Neural cell (in vitro differentiated cells): ENCODE measurements at regions not wholly inside any gene's neighbourhood (a gene's known extent, or its start where the extent isn't known, plus 50 kb on each side); places are given as distances from the start of the nearest gene placed in this dataset.

Experiments
- H2AFZ ChIP-seq: fragments of 200-600, 300-800 bp; sonication (generic), shearing (Covaris generic); 2 replicates; pipeline ENCODE4 v1.6.0; 2014; ENCODE audit warnings: low read depth, mild to moderate bottlenecking, antibody characterized with exemption, low read length, moderate library complexity
- H3F3A ChIP-seq: fragments of 200-600 bp; shearing (Covaris generic); 2 replicates; pipeline ENCODE4 v1.6.1; 2016; ENCODE audit warnings: mild to moderate bottlenecking, moderate library complexity, mixed read lengths, antibody characterized with exemption, low read length; ENCODE audit not compliant: insufficient read depth, poor library complexity, severe bottlenecking
- H3K27ac ChIP-seq: fragments of 200-600, 300-800 bp; sonication (generic), shearing (Covaris generic); 2 replicates; pipeline ENCODE4 v1.5.1; 2014; ENCODE audit warnings: mild to moderate bottlenecking, low read length, moderate library complexity
- H3K27me3 ChIP-seq: fragments of 300-800, 200-600 bp; sonication (generic), shearing (Covaris generic); 2 replicates; pipeline ENCODE4 v1.6.0; 2014; ENCODE audit warnings: mild to moderate bottlenecking, low read depth, low read length, moderate library complexity; ENCODE audit not compliant: insufficient read depth
- H3K36me3 ChIP-seq: fragments of 300-800, 200-600 bp; sonication (generic), shearing (Covaris generic); 2 replicates; pipeline ENCODE4 v1.5.1; 2014; ENCODE audit warnings: mild to moderate bottlenecking, antibody characterized with exemption, low read length, moderate library complexity; ENCODE audit not compliant: insufficient read depth
- H3K4me2 ChIP-seq: fragments of 300-800, 200-600 bp; sonication (generic), shearing (Covaris generic); 2 replicates; pipeline ENCODE4 v1.6.0; 2014; ENCODE audit warnings: mild to moderate bottlenecking, low read length
- H3K4me3 ChIP-seq: fragments of 300-800, 200-600 bp; sonication (generic), shearing (Covaris generic); 2 replicates; pipeline ENCODE4 v1.5.1; 2014; ENCODE audit warnings: mild to moderate bottlenecking, low read length, moderate library complexity
- H3K79me2 ChIP-seq: fragments of 200-600 bp; shearing (Covaris generic); replicated peaks from 2 replicates; pipeline ENCODE4 v1.6.0; 2014; ENCODE audit warnings: mild to moderate bottlenecking, low read length, moderate library complexity; ENCODE audit not compliant: insufficient read depth
- H3K9ac ChIP-seq: fragments of 300-800, 200-600 bp; sonication (generic), shearing (Covaris generic); 2 replicates; pipeline ENCODE4 v1.6.1; 2016; ENCODE audit warnings: mild to moderate bottlenecking, low read length, mixed read lengths
- H3K9me2 ChIP-seq: fragments of 200-600 bp; shearing (Covaris generic); 2 replicates; pipeline ENCODE4 v1.6.1; 2016; ENCODE audit warnings: mild to moderate bottlenecking, low read length, mixed read lengths; ENCODE audit not compliant: insufficient read depth
- H3K9me3 ChIP-seq: fragments of 200-600, 300-800 bp; sonication (generic), shearing (Covaris generic); 2 replicates; pipeline ENCODE4 v1.6.1; 2016; ENCODE audit warnings: mild to moderate bottlenecking, mixed run types, low read length, moderate library complexity, mixed read lengths
- H4K20me1 ChIP-seq: fragments of 200-600 bp; shearing (Covaris generic); 2 replicates; pipeline ENCODE4 v1.6.1; 2016; ENCODE audit warnings: mild to moderate bottlenecking, mixed run types; ENCODE audit not compliant: insufficient read depth
- CTCF ChIP-seq: fragments of 450-650 bp; IDR thresholded peaks from 2 replicates; pipeline ENCODE4 v1.5.1; 2014; ENCODE audit warnings: antibody characterized with exemption, mild to moderate bottlenecking, moderate library complexity; ENCODE audit not compliant: poor library complexity, severe bottlenecking
- EP300 ChIP-seq: fragments of 450-650 bp; conservative IDR thresholded peaks from 2 replicates; pipeline ENCODE4 v1.6.1; 2014; ENCODE audit warnings: antibody characterized with exemption, mild to moderate bottlenecking, moderate library complexity; ENCODE audit not compliant: poor library complexity, severe bottlenecking
- EZH2 ChIP-seq: fragments of 200-600, 300-800 bp; shearing (Covaris generic), sonication (generic); IDR thresholded peaks from 2 replicates; pipeline ENCODE4 v1.6.1; 2014; ENCODE audit warnings: antibody characterized with exemption, low read length, borderline replicate concordance, mild to moderate bottlenecking; ENCODE audit not compliant: insufficient read depth, poor library complexity, severe bottlenecking
- MXI1 ChIP-seq: fragments of 450-650 bp; conservative IDR thresholded peaks from 2 replicates; pipeline ENCODE4 v1.6.1; 2014; ENCODE audit warnings: antibody characterized with exemption, mild to moderate bottlenecking; ENCODE audit not compliant: poor library complexity, severe bottlenecking
- POLR2AphosphoS5 ChIP-seq: IDR thresholded peaks from 2 replicates; pipeline ENCODE4 v1.6.1; 2012
- RAD21 ChIP-seq: fragments of 450-650 bp; conservative IDR thresholded peaks from 2 replicates; pipeline ENCODE4 v1.6.1; 2014; ENCODE audit warnings: antibody characterized with exemption, mild to moderate bottlenecking, moderate library complexity
- REST ChIP-seq: IDR thresholded peaks from 2 replicates; pipeline ENCODE4 v1.6.1; 2012; ENCODE audit warnings: borderline replicate concordance
- SMC3 ChIP-seq: fragments of 450-650 bp; conservative IDR thresholded peaks from 2 replicates; pipeline ENCODE4 v1.6.1; 2014; ENCODE audit warnings: antibody characterized with exemption, mild to moderate bottlenecking, moderate library complexity; ENCODE audit not compliant: poor library complexity
- TAF1 ChIP-seq: IDR thresholded peaks from 2 replicates; pipeline ENCODE4 v1.6.1; 2012; ENCODE audit warnings: low read depth

GRCh38 chrX:120732879-120733278 lies 103.0 kb upstream of the C1GALT1C1 start:
- Histone ChIP-seq H3K36me3 (no peaks in the 10 kb centered on the region), H3K9me2 (no peaks in the 10 kb centered on the region), H3K4me3 (no peak overlapping the region), H3K27ac (no peak overlapping the region), H3K79me2 (no peaks in the 10 kb centered on the region), H3K4me2 (no peak overlapping the region), H3K27me3 (no peaks in the 10 kb centered on the region), H4K20me1 (no peaks in the 10 kb centered on the region), H3K9me3 (no peaks in the 10 kb centered on the region), H3F3A (no peaks in the 10 kb centered on the region), H2AFZ (no peak overlapping the region), H3K9ac (no peak overlapping the region)
- TF ChIP-seq POLR2AphosphoS5 (no peak), CTCF (no peak), RAD21 (no peak)

- no peaks in the 10 kb centered on the region for H3K9me3 ChIP-seq
- no peaks in the 10 kb centered on the region for H3K9me2 ChIP-seq
- no peak overlapping the region for H2AFZ ChIP-seq
- no peak overlapping the region for H3K4me2 ChIP-seq
- H3K27ac ChIP-seq, result no peak overlapping the region
- no peak overlapping the region for H3K9ac ChIP-seq
- TF ChIP-seq EP300 (no peak), POLR2AphosphoS5 (no peak), RAD21 (no peak), TAF1 (no peak), CTCF (no peak), SMC3 (no peak), MXI1 (no peak), EZH2 (no peak), REST (no peak)
- no peaks in the 10 kb centered on the region for H4K20me1 ChIP-seq
- H3F3A ChIP-seq, result no peaks in the 10 kb centered on the region
- H3K79me2 ChIP-seq, result no peaks in the 10 kb centered on the region
- H3K36me3 ChIP-seq, result no peaks in the 10 kb centered on the region
- H3K27me3 ChIP-seq, result no peaks in the 10 kb centered on the region
- H3K4me3 ChIP-seq, result no peak overlapping the region
Observed at GRCh38 chrX:120732461-120732860, 102.6 kb upstream of the C1GALT1C1 start.
